SIG-M5 treated with dmso at 0.1 percent for 504 hours (cell line): ENCODE measurements at regions not wholly inside any gene's neighbourhood (a gene's known extent, or its start where the extent isn't known, plus 50 kb on each side); places are given as distances from the start of the nearest gene placed in this dataset.
"Not testable (repeated sequence)": the region's sequence is repeated elsewhere in the genome, so short reads cannot be mapped to it uniquely, and the experiment has no call there.

Source experiments
- DNase-seq: peaks from one replicate; lab custom pipeline; 2025; ENCODE audit not compliant: unreplicated experiment; lab: John Stamatoyannopoulos, UW

- no peak for DNase-seq
Measured at GRCh38 chr3:68676136-68676535, 256.2 kb downstream of the TAFA4 start.

- no peak for DNase-seq
Measured at GRCh38 chr3:68667346-68667745, 265.0 kb downstream of the TAFA4 start.

- no peak for DNase-seq
Measured at GRCh38 chr3:68666429-68667136, 265.8 kb downstream of the TAFA4 start.

- no peak for DNase-seq
Measured at GRCh38 chr3:68664276-68664675, 268.1 kb downstream of the TAFA4 start.

GRCh38 chr3:68662176-68662575 is 270.2 kb downstream of the TAFA4 start:
- no peak for DNase-seq

- not testable (repeated sequence) for DNase-seq
Measured at GRCh38 chr3:68650657-68651056, 281.7 kb downstream of the TAFA4 start.

GRCh38 chr3:68648494-68648893 is 283.9 kb downstream of the TAFA4 start:
- DNase-seq, result no peak

GRCh38 chr3:68631850-68632545 is 300.3 kb downstream of the TAFA4 start:
- no peak for DNase-seq

GRCh38 chr3:68620211-68620610 is 312.1 kb downstream of the TAFA4 start:
- DNase-seq, result no peak

GRCh38 chr3:68614087-68614486 is 318.3 kb downstream of the TAFA4 start:
- no peak for DNase-seq

GRCh38 chr3:68571321-68571720 is 361.0 kb downstream of the TAFA4 start:
- no peak for DNase-seq

- no peak for DNase-seq
Measured at GRCh38 chr3:68560728-68561127, 371.6 kb downstream of the TAFA4 start.

- DNase-seq, result no peak
Measured at GRCh38 chr3:68535782-68536181, 396.6 kb downstream of the TAFA4 start.

- DNase-seq, result no peak
Measured at GRCh38 chr3:68523330-68523729, 409.0 kb downstream of the TAFA4 start.

GRCh38 chr3:68515237-68515636 is 417.1 kb downstream of the TAFA4 start:
- no peak for DNase-seq

GRCh38 chr3:68504201-68504600 is 428.1 kb downstream of the TAFA4 start:
- DNase-seq, result no peak

- DNase-seq, result not testable (repeated sequence)
Measured at GRCh38 chr3:68485845-68486244, 446.5 kb downstream of the TAFA4 start.

- DNase-seq, result no peak
Measured at GRCh38 chr3:68485051-68485450, 447.3 kb downstream of the TAFA4 start.

- DNase-seq, result no peak
Measured at GRCh38 chr3:68483601-68484000, 448.7 kb downstream of the TAFA4 start.

- no peak for DNase-seq
Measured at GRCh38 chr3:68483041-68483440, 449.3 kb downstream of the TAFA4 start.

- no peak for DNase-seq
Measured at GRCh38 chr3:68482565-68482964, 449.8 kb downstream of the TAFA4 start.

- no peak for DNase-seq
Measured at GRCh38 chr3:68479779-68480178, 452.6 kb downstream of the TAFA4 start.
